GM19455 (cell line): ENCODE measurements at regions not wholly inside any gene's neighbourhood (a gene's known extent, or its start where the extent isn't known, plus 50 kb on each side); places are given as distances from the start of the nearest gene placed in this dataset.

ENCODE experiments used
- ATAC-seq: cut with Tn5 transposase; IDR thresholded peaks from one replicate; pipeline ENCODE4 v1.9.1; 2021; ENCODE audit not compliant: unreplicated experiment

DNA sequence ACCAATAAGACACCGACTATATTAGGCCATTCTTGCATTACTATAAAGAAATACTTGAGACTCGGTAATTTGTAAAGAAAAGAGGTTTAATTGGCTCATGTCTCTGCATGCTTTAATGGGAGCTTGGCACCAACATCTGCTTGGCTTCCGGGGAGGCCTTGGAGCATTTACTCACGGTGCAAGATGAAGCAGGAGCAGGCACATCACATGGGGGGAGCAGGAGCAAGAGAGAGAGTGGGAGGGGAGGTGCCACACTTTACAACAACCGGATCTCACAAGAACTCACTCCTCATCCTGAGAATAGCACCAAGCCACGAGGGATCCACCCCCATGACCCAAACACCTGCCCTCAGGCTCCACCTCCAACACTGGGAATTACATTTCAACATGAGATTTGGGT lies 224.8 kb downstream of the KLF5 start:
- ATAC-seq: no peak

DNA sequence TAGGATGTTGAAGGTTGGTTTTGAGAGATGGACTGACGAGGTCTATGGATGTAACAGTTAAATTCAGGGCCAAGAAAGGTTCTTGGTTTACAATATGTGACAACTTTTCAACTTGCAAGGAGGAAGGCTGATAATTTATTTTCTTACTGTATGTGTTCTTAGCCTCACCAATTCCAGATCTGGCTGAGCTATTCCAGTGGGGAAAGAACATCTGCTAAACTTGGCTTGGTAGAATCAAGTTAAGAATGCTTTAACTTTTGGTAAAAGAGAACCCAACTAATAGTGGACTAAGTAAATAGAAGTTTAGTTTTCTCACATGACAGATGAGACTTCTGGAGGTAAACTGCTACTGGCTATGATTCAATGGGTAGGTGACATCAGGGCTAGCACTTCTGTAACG lies 222.9 kb downstream of the KLF5 start:
- no peak for ATAC-seq

DNA sequence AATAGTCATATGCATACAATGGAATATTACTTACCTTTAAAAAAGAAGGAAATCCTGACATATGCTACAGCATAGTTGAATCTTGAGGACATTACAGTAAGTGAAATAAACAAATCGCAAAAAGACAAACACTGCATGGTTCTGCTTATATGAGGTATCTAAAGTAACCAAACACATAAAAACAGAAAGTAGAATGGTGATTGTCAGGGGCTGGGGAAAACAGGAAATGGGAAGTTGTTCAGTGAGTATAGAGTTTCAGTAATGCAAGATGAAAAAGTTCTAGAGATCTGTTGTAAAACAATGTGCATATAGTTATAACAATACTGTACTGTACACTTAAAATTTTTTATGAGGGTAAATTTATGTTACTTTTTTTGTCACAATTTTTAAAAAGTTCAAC lies 219.4 kb downstream of the KLF5 start:
- no peak for ATAC-seq

DNA sequence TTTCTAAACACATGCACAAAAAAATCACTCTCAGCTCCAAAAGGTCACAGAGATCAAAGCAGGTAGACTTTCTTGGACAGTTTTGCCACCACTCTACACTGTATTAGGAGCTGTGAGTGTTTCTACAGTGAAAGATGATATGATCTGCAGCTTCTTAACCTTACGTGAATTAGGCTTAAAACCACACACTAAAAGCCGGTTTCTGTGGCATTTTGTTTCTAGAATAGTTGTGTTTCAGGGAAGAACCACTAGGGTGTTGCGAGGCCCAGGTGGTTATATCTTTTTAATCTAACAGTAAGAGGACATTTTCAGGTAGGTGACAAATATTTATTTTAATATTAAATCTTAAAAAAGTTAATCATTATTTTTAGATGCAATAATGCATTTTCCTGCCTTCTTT lies 216.4 kb downstream of the KLF5 start:
- no peak for ATAC-seq

DNA sequence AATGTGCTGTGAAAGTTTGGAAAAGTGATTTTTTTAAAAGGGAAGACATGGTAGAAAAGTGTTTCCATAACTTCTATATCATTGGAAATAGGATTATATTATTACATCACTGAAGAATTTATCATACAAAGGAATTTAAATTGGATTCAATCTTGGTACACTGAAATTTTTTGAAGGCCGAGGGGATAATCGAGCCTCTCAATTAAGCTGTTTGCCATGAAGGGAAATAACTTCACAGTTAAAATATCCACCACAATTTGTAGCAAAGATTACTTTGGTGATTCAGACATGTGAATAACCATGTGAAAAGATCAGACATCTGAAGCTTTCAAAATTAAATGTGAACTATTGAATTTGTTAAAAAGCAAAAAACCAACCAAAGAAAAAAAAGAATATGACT lies 215.3 kb downstream of the KLF5 start:
- ATAC-seq: no peak

DNA sequence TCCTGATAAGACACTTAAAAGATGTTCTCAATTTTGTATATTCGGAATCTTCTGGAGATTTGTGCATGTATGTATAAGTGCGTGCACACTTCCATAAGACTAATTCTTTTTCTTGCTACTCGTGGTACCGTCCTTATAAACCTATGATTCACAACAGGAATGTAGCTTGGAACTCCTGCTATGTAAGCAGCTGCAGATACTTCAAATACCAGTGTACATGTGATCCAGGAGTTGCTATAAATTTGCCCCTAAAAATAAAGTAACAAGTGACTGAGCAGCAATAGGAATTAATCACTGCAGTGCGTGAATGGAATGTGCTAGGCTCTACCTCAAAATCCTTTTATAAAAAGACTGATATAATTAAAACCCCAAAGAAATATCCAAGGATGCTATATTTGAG lies 214.9 kb downstream of the KLF5 start:
- no peak for ATAC-seq

DNA sequence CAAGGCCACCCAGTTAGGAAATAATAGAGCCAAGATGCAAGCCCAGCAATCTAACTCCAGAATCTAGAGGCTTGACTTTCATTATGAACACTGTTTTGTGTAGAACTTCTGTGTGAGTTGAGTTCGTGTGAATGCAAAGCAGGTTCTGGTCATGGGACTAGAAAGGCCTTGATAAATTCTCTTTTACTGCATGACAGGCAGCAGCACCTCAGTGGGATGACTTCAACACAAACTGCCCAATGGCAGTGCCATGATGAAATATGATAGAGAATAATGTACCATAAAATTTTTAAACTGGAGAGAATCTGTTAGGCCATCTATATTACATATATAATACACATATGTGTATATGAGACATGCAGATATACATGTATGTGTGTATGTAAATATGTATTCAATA lies 214.5 kb downstream of the KLF5 start:
- ATAC-seq: no peak

DNA sequence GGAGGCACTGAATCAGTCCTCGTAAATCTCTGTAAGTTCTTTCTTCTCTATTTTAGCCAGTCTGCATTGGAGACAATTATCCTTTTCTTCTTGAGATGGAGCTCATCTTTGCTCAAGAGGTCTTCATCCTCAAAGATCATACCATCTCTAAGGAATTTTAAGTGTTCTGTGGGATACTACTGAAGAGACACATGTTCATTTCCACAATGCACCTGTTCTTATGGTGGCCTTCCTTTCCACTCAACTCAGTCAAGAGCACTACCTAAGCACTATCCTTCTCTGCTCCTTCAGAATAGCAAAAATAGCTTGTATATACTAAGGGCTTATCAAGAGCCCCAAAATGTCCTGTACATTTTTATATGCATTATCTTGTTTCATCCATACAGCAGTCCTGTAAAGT lies 214.0 kb downstream of the KLF5 start:
- no peak for ATAC-seq

DNA sequence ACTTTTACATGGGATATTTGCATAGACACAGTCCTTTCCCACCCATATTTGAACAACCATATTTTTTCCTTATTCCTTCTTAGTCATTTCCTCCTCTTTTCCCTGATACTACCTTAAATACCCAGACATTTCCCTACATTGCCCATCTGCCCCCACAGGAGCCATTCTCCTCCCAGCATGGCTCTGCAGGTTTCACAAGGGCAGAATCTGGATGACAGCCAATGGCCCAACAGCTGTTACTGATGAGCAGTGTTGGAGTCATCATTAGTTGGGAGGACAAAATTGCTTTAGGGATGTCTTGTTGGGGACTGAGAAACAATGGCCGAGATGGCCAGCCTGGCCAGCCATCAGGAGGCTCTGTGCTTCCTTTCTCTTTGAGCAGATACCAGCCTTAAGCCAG lies 209.5 kb downstream of the KLF5 start:
- ATAC-seq: no peak

DNA sequence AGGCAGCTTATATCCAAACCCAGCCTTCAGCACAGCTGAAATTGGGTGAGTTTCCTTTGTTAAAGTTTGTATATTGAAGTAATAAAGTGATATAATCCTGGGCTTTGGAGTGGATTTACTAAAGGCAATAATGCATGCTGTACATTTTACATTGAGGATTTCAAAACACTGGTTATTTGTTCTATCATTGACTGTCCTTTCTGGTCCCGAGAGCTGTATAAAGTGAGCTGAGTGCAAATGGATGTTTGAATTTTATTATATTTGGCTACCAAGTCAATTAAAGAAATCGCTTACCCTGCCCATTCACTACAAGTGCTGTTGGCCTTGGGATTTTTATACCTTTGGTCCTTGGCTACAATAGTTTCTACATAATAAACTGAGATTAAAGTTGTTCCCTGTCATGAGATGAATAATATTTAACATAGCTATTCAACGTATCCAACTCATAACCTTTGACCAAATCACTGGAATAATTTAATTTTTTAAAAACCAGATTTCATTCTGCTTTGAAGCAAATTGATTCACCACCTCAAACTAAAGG lies 207.9 kb downstream of the KLF5 start:
- no peak for ATAC-seq

DNA sequence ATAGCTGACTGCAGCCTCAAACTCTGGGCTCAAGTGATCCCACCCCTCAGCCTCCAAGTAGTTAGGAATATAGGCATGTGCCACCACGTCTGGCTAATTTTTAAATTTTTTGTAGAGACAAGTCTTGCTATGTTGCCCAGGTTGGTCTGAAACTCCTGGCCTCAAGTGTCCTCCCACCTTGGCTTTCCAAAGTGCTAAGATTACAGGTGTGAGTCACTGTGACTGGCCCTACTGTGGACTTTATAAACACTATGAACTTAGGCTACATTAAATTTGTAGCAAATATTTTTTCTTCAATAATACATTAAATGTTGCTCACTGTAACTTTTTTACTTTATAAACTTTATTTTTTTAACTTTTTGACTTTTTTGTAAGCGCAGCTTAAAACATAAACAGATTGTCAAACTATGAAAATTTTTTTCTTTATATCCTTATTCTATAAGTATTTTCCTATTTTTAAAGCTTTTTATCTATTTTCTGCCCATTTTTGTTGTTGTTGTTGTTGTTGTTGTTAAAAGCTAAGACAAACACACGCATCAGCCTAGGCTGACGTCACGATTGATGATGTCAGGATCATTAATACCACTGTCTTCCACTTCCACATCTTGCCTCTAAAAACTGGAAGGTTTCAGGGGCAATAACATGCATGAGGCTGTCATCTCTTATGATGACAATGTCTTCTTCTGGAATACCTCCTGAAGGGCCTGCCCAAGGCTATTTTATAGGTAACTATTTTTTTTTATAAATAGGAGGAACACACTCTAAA lies 204.2 kb downstream of the KLF5 start:
- ATAC-seq: no peak

DNA sequence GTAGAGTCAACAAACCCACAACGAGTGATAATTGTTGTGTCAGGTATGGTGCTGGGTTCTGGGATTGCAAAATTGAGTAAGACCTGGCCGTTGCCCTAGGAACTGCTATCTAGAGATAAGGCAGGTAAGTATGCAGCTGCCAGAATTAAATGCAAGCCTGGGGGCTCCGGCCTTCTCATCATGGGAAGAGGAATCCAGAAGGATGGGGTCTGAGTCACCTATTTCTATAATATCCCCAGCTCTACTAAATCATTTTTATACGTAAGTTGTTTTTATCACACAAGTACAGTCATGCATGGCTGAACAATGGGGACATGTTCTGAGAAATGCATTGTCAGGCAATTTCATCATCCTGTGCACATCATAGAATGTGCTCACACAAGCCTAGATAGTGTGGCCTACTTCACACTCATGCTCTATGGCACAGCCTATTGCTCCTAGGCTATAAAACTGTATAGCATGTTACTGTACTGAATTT lies 203.0 kb downstream of the KLF5 start:
- ATAC-seq: no peak

DNA sequence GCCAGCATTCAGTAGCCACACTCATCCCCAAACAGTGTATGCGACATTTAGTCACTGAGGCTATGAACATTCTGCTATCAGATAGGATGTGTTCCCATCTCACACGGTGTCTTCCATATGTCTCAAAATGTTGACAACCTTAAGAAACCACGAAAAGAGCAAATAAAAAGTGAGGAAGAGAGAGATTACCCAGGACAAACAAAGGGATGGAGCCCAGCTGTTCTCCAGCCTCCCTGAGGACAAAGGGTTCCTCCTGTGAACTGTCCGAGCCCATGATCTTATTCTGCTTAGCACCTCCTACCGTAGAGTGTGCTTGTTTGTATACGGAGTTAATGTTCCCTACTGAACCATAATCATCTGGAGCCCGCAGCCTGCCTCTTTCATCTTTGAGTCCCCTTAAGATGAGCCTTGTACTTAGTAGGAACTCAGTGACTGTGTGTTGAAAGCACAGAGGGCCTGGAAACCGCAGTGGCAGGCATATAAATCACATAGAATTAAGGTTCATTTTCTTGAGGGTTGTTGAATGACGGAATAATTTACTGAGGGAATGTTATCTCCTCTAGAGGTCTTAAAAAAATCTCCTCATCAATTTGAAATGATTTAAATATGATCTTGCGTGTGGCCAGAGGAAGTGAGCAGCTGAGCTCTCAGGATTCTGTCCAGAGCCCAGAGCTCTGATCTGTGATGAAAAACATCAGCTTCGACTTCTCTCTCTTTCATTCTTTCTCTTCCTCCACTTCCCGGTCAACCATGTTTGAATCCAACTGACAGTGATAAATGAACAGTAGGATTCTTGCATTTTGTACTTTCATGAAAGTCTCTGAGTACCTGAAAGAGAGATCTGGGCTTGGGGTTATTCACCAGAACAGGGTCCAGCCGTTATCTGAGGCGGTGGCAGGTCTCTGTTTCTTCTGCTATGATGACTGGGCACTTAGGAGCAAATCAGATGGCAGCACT lies 200.5 kb downstream of the KLF5 start:
- ATAC-seq: no peak

DNA sequence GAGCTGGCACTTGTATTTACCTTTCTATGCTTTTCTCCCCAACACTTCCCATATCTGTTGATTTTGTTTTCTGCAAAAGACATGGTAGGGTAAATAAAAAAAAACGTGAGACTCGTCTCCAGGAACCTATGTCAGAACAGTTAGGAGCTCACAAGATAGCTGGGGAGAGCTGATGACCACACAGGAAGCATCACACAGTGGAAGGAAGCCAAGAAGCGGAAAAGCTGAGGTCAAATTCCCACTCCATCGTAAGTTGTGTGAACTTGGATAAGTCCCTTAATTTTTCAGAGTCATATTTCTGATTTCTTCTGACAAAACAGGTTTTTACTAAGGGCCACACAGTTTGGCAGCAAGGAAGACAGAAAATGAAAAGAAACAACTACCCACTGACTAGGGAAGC lies 199.6 kb downstream of the KLF5 start:
- no peak for ATAC-seq

DNA sequence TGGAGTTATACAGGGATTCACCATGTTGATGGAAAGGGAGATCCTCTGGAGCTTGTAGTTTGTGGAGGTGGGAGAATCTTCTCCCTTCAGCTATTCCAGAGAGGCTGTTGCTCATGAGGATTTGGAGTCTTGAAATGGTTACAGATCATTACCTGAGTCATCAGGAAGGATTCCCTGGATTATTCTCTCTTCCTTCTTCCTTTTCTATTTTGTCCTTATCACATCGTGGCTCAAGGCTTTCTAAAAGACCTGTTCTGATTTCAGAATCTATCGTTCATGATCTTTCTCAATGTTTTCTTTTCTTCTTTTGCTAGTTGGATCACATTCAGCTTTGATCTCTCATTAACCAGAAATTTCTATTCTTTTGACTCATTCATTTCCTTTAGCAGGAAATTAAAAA lies 196.0 kb downstream of the KLF5 start:
- no peak for ATAC-seq

DNA sequence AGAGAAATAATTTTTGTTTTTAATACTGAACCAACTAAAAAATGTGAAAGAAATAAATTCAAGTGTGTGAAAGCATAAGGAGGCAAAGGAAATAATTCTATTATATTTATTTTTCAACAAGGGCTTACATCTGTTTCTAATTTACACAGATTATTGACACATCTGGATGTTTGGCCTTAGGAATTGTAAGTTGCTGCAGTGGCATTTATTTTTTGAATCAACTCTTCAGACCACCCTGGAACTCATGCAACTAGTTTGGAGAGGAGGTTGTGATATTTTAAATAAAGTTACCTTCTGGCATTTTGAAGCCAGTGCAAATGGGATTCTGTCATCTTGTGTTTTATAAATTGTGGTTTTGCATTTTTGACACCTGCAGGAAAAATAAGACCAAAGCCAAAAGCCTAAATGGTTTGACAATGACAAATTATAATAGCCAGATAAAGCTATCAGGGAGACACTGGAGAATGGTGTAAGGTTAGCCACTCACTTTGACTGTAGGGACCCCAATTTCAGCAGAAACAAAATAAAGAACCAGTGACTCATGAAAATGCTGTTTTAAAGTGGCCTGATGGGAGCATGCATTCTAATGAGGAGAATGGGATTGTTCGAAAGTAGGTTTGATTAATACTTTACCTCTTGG lies 192.9 kb downstream of the KLF5 start:
- ATAC-seq: no peak

DNA sequence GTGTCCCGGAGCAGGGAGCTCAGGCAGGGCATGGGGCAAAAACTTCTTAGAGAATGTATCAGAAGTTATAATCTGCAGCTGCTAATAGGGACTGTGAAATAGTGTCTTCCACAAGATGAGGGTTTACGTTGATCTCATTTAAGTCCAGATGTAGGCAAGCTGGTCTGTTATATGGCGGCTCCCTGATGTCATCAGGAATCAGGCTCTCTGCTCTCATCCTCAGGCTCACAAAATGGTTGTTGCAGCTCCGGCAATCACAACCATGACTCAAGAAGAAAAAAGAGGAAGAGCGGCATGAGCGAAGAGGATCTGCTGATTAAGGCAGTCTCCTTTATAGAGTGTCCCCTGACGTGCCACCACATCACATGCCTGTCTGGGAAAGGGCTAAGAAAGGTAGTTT lies 191.3 kb downstream of the KLF5 start:
- ATAC-seq: no peak

DNA sequence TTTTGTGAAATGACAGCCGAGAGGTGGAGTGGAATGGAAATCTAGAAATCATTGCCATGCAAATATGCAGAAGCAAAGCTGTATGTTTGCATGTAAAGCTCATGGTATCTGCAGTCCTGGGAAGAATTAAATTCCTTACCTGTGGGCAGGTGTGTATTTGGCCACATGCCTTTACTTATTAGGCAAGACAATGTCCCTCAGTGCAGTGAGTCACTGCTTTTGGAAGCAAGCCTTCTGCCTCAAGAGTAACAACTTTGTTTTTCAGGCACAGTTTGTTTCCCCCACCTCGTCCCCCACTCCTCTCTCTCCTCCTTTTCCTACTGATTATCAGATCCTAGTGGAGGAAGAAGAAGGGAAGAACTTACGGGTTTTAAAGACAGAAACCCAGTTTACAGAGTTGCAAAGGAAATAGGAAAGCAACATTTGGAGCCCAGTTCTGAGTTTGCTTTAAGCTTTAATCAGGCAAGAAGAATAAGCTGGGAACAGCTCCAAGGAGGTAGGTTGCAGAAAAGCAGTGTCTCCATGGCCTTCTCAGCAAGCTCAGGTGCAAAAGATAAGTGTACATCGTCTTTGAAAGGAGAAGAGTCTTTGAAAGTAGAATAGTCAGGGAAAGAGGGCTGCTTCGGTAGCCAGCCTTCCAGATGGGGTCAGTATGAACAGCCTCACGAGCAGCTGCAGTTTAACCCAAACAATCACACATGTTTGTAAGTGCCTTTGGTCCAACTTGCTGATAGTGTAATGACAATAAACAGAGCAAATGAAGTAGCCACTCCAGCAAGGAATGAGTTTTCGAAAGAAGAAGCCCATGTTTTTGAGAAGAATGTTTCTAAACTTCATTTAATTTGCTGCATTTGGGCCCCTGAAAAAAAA lies 190.1 kb downstream of the KLF5 start:
- ATAC-seq: no peak

DNA sequence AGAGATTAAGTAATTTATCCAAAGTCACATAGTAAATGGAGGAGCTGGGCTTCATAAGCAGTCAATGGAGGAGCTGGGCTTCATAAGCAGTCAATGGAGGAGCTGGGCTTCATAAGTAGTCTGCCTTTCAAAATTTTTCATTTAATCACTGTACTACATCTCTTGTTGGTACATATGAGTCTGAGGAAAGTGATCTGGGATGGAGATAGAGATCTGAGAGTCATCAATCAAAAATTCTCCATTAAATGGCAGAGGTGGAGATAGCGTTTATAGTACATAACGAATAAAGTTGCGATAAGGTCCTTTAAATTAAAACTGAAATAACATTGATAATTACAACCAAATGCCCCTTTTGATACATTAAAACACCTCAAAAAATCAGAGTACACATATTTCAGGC lies 189.3 kb downstream of the KLF5 start:
- ATAC-seq: no peak

DNA sequence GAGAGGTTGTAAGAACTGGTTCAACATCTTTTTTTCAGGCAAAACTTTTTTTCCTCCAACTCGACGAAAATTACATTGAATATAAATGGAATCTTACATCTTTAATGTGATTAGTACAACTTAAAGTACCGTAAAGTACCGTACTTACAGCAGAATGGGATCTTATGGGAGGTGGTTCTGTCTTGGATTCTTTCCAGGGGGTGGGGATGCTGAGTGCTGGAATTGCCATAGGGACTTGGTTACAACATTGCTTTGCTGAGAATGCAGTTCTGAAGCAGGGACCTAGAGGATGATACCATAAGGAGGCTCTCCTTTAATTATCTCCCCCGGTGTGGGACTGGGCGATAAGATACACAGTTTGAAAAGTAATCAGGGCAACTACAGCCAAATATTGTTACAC lies 186.4 kb downstream of the KLF5 start:
- ATAC-seq: no peak
